Cardiac muscle cell (in vitro differentiated cells and primary cell): ENCODE measurements at regions not wholly inside any gene's neighbourhood (a gene's known extent, or its start where the extent isn't known, plus 50 kb on each side); places are given as distances from the start of the nearest gene placed in this dataset.

Source experiments
- DNase-seq, 2 donors: peaks; one replicate each; pipeline versions ENCODE4 v3.0.0 to v3.0.0-alpha.2; 2010 to 2017; ENCODE audit warnings: low read depth in 1 of 2, low spot score in 1 of 2
- H3K27ac ChIP-seq: fragments of 200-600 bp; sonication (generic); 2 replicates; pipeline ENCODE4 v1.5.1; 2016
- H3K27me3 ChIP-seq: fragments of 200-600 bp; sonication (generic); 2 replicates; pipeline ENCODE4 v1.6.0; 2016; ENCODE audit warnings: control low read depth
- H3K36me3 ChIP-seq: fragments of 200-600 bp; sonication (generic); 2 replicates; pipeline ENCODE4 v1.5.1; 2016; ENCODE audit warnings: control low read depth
- H3K4me1 ChIP-seq: fragments of 200-600 bp; sonication (generic); 2 replicates; pipeline ENCODE4 v1.8.1; 2017; ENCODE audit warnings: low read depth, mild to moderate bottlenecking, mixed run types
- H3K4me3 ChIP-seq: fragments of 200-600 bp; sonication (generic); 2 replicates; pipeline ENCODE4 v1.5.1; 2016; ENCODE audit warnings: mild to moderate bottlenecking
- H3K9me3 ChIP-seq: fragments of 200-600 bp; sonication (generic); 2 replicates; pipeline ENCODE4 v1.5.1; 2017; ENCODE audit warnings: low read depth, mild to moderate bottlenecking, control low read depth
- CTCF ChIP-seq: IDR thresholded peaks from 2 replicates; pipeline ENCODE4 v1.5.1; 2012; ENCODE audit warnings: low read depth, mild to moderate bottlenecking, low read length

GRCh38 chr3:101128786-101129185 lies 135.6 kb upstream of the ABI3BP start:
- H3K27ac ChIP-seq = no peak overlapping the region
- no peak for DNase-seq
- no peak overlapping the region for H3K4me3 ChIP-seq
- no peaks in the 10 kb centered on the region for H3K36me3 ChIP-seq
- no peak for TF ChIP-seq CTCF
- no peaks in the 10 kb centered on the region for H3K27me3 ChIP-seq
- H3K4me1 ChIP-seq = no peaks in the 10 kb centered on the region
- H3K9me3 ChIP-seq = no peaks in the 10 kb centered on the region

- no peak overlapping the region for H3K27ac ChIP-seq
- no peak overlapping the region for H3K4me3 ChIP-seq
- H3K9me3 ChIP-seq = no peaks in the 10 kb centered on the region
- no peak for DNase-seq
- H3K36me3 ChIP-seq = no peaks in the 10 kb centered on the region
- H3K4me1 ChIP-seq = no peaks in the 10 kb centered on the region
- TF ChIP-seq CTCF = no peak
- no peaks in the 10 kb centered on the region for H3K27me3 ChIP-seq
Measured at GRCh38 chr3:101128001-101128400, 134.8 kb upstream of the ABI3BP start.

GRCh38 chr3:101124125-101124524 lies 130.9 kb upstream of the ABI3BP start:
- no peak for TF ChIP-seq CTCF
- Histone ChIP-seq H3K4me3 (no peak overlapping the region), H3K4me1 (no peaks in the 10 kb centered on the region), H3K9me3 (no peaks in the 10 kb centered on the region), H3K36me3 (no peaks in the 10 kb centered on the region), H3K27me3 (no peaks in the 10 kb centered on the region), H3K27ac (no peak overlapping the region)
- DNase-seq = no peak

- TF ChIP-seq CTCF = no peak
Measured at GRCh38 chr3:101123081-101123480, 129.9 kb upstream of the ABI3BP start.

GRCh38 chr3:101122681-101123080 lies 129.5 kb upstream of the ABI3BP start:
- H3K4me1 ChIP-seq = no peaks in the 10 kb centered on the region
- H3K27ac ChIP-seq = no peak overlapping the region
- DNase-seq = no peak
- no peak overlapping the region for H3K4me3 ChIP-seq
- H3K9me3 ChIP-seq = no peaks in the 10 kb centered on the region
- TF ChIP-seq CTCF = no peak
- no peaks in the 10 kb centered on the region for H3K36me3 ChIP-seq
- H3K27me3 ChIP-seq = no peaks in the 10 kb centered on the region

More at GRCh38 chr3:101123081-101123480, 129.9 kb upstream of the ABI3BP start:
- Histone ChIP-seq H3K4me3 (no peak overlapping the region), H3K27me3 (no peaks in the 10 kb centered on the region), H3K9me3 (no peaks in the 10 kb centered on the region), H3K4me1 (no peaks in the 10 kb centered on the region), H3K36me3 (no peaks in the 10 kb centered on the region), H3K27ac (no peak overlapping the region)
- DNase-seq = no peak

- no peaks in the 10 kb centered on the region for H3K4me1 ChIP-seq
- no peaks in the 10 kb centered on the region for H3K27me3 ChIP-seq
- no peaks in the 10 kb centered on the region for H3K36me3 ChIP-seq
- H3K27ac ChIP-seq = no peak overlapping the region
- peak in 1 of 2 donors; percentile 63 for DNase-seq
- no peaks in the 10 kb centered on the region for H3K9me3 ChIP-seq
- no peak overlapping the region for H3K4me3 ChIP-seq
- no peak for TF ChIP-seq CTCF
Measured at GRCh38 chr3:101120039-101120438, 126.8 kb upstream of the ABI3BP start.
